ENCODE measurements at regions not wholly inside any gene's neighbourhood (a gene's known extent, or its start where the extent isn't known, plus 50 kb on each side); places are given as distances from the start of the nearest gene placed in this dataset.

DNA sequence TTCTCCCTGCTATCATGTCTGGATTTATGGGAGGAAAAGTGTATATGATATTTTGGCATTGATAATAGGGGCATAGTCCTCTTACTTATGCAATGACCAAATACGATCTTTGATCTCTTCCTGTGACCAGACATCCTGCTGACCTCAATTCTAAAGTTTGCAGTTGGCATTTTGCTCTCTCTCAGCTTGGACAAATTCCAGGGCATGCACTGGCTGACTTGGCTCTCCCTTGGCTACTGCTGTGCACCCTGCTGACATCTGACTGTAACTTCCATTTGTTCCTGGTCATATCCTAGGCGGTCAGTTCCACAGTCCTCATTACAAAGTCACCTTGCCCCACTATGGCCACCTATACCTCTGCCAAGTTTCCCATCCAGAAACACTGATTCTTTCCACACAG is 380.7 kb upstream of the NR5A2 start:
- H3K4me1 ChIP-seq (ENCODE audit: control insufficient read depth in 1 of 2, extremely low read depth in 1 of 2, insufficient read depth in 2 of 2, low read length in 2 of 2) = no peaks in the 10 kb centered on the region
- H3K4me1 Mint-ChIP-seq = no peaks in the 10 kb centered on the region
- H3K4me3 ChIP-seq (ENCODE audit: control insufficient read depth in 1 of 2, extremely low read depth in 1 of 2, low read length in 1 of 2) = no peak overlapping the region
- ATAC-seq (replicated peaks in 1 of 4) (no peak), DNase-seq (no peak)
- peaks cover 0 to 13% (median 0%) of the 10 kb centered on the region in 3 donors for H3K9me3 Mint-ChIP-seq
- H3K36me3 ChIP-seq (ENCODE audit: control insufficient read depth in 2 of 2, extremely low read depth in 1 of 2, insufficient read depth in 1 of 2, low read length in 1 of 2) = no peaks in the 10 kb centered on the region
- no peak overlapping the region for H3K4me3 Mint-ChIP-seq
- no peak overlapping the region for H3K27ac Mint-ChIP-seq
- CTCF ChIA-PET = interaction anchor here in 1 of 2 donors (0.6 kb wide), 1 partner anchor 242 kb away, joined by 3 read pairs; no protein-coding TSS in a partner anchor
- no peaks in the 10 kb centered on the region for H3K27me3 ChIP-seq (replicated peaks in 1 of 2; ENCODE audit: control insufficient read depth in 2 of 2, extremely low read depth in 1 of 2, insufficient read depth in 2 of 2, low read length in 1 of 2)
- no peaks in the 10 kb centered on the region for H3K36me3 Mint-ChIP-seq
- H3K9me3 ChIP-seq = no peaks in the 10 kb centered on the region
- 83% methylated on average over 1 of the region's 2 CpGs for WGBS (ENCODE audit: insufficient coverage)
- POLR2A ChIA-PET = no interaction called here
- H3K27me3 Mint-ChIP-seq = peaks cover 7 to 10% of the 10 kb centered on the region in 2 donors
- H3K27ac ChIP-seq (ENCODE audit: low read length) = no peak overlapping the region

DNA sequence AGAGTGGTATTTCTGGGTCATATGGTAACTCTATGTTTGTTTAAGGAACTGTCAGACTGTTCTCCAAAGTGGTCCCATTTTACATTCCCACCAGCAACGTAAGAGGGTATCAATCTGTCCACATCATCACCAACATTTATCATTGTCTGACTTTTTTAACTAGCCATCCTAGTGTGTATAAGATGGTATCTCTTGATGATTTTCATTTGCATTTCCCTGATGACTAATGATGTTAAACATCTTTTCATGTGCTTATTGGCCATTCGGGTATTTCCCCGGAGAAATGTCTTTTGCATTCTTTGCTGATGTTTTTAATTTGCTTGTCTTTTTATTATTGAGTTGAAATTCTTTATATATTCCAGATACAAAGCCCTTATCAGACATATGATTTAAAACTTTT is 370.1 kb upstream of the NR5A2 start:
- Histone ChIP-seq H3K4me1 (ENCODE audit: control insufficient read depth in 1 of 2, extremely low read depth in 1 of 2, insufficient read depth in 2 of 2, low read length in 2 of 2) (no peaks in the 10 kb centered on the region), H3K9me3 (no peaks in the 10 kb centered on the region), H3K4me3 (ENCODE audit: control insufficient read depth in 1 of 2, extremely low read depth in 1 of 2, low read length in 1 of 2) (no peak overlapping the region), H3K27ac (ENCODE audit: low read length) (no peak overlapping the region), H3K27me3 (replicated peaks in 1 of 2; ENCODE audit: control insufficient read depth in 2 of 2, extremely low read depth in 1 of 2, insufficient read depth in 2 of 2, low read length in 1 of 2) (peaks cover 0 to 3% of the 10 kb centered on the region in 2 experiments), H3K36me3 (ENCODE audit: control insufficient read depth in 2 of 2, extremely low read depth in 1 of 2, insufficient read depth in 1 of 2, low read length in 1 of 2) (no peaks in the 10 kb centered on the region)
- DNase-seq (no peak), ATAC-seq (replicated peaks in 1 of 4) (no peak)
- no CpG with 5 or more reads among the region's 3 CpGs for WGBS (ENCODE audit: insufficient coverage)
- Mint-ChIP-seq H3K9me3 (peaks cover 0 to 6% (median 0%) of the 10 kb centered on the region in 3 donors), H3K36me3 (no peaks in the 10 kb centered on the region), H3K27me3 (peaks cover 15 to 25% of the 10 kb centered on the region in 2 donors), H3K4me1 (no peaks in the 10 kb centered on the region), H3K27ac (no peak overlapping the region), H3K4me3 (no peak overlapping the region)
- ChIA-PET POLR2A (no interaction called here), CTCF (no interaction called here)

DNA sequence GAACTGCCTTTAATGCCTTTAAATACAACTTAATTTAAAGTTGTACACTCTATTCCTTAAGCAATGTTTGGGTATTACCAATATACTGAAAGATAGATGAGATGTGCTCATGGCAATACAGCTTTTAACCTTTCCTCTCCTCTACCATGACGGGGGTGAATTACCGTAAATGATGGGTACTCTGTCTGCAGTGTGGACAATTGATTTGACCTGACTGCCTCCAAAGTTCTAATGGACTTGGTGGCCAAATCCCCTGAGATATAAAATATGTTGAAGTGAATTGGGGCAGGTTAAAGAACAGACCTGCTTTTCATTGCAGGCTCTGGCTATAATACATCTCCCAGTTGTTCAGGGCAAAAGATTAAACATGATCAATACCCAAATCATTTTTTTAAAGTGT is 367.4 kb upstream of the NR5A2 start:
- DNase-seq = no peak
- Histone ChIP-seq H3K27me3 (replicated peaks in 1 of 2; ENCODE audit: control insufficient read depth in 2 of 2, extremely low read depth in 1 of 2, insufficient read depth in 2 of 2, low read length in 1 of 2) (no peaks in the 10 kb centered on the region), H3K36me3 (ENCODE audit: control insufficient read depth in 2 of 2, extremely low read depth in 1 of 2, insufficient read depth in 1 of 2, low read length in 1 of 2) (no peaks in the 10 kb centered on the region), H3K4me1 (ENCODE audit: control insufficient read depth in 1 of 2, extremely low read depth in 1 of 2, insufficient read depth in 2 of 2, low read length in 2 of 2) (no peaks in the 10 kb centered on the region), H3K9me3 (no peaks in the 10 kb centered on the region), H3K4me3 (ENCODE audit: control insufficient read depth in 1 of 2, extremely low read depth in 1 of 2, low read length in 1 of 2) (no peak overlapping the region), H3K27ac (ENCODE audit: low read length) (no peak overlapping the region)
- POLR2A ChIA-PET = no interaction called here
- Mint-ChIP-seq H3K4me3 (no peak overlapping the region), H3K9me3 (no peaks in the 10 kb centered on the region), H3K36me3 (no peaks in the 10 kb centered on the region), H3K27me3 (peaks cover 15 to 20% of the 10 kb centered on the region in 2 donors), H3K27ac (no peak overlapping the region), H3K4me1 (no peaks in the 10 kb centered on the region)
- ATAC-seq (replicated peaks in 1 of 4) = no peak
- CTCF ChIA-PET = interaction anchor here in 1 of 2 donors (0.7 kb wide), 1 partner anchor 368 kb away, joined by 4 read pairs; no protein-coding TSS in a partner anchor
- WGBS (ENCODE audit: insufficient coverage) = no CpG with 5 or more reads among the region's 2 CpGs

DNA sequence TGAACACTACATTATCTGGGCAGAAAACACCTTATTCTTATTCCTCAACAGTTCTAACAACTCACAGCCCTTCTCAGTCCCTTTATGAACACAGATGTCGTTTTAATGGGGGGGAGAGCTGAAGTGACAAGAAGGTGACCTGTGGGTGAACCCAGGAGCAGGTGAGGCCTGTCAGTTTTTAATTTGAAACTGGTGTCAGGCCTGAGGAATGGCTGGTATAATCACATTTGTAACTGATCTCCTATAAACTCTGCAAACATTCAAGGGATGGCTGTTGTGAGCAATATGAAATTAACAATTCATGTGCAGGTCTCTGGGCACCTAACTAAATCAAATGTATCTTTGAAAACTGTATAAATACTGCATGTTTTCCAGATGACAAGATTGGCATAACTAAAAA is 362.1 kb upstream of the NR5A2 start:
- ATAC-seq (replicated peaks in 1 of 4) (no peak), DNase-seq (no peak)
- peaks cover 0 to 3% of the 10 kb centered on the region in 2 experiments for H3K27me3 ChIP-seq (replicated peaks in 1 of 2; ENCODE audit: control insufficient read depth in 2 of 2, extremely low read depth in 1 of 2, insufficient read depth in 2 of 2, low read length in 1 of 2)
- ChIA-PET POLR2A (no interaction called here), CTCF (no interaction called here)
- no peaks in the 10 kb centered on the region for H3K36me3 ChIP-seq (ENCODE audit: control insufficient read depth in 2 of 2, extremely low read depth in 1 of 2, insufficient read depth in 1 of 2, low read length in 1 of 2)
- H3K36me3 Mint-ChIP-seq = no peaks in the 10 kb centered on the region
- no peak overlapping the region for H3K27ac Mint-ChIP-seq
- no peaks in the 10 kb centered on the region for H3K4me1 ChIP-seq (ENCODE audit: control insufficient read depth in 1 of 2, extremely low read depth in 1 of 2, insufficient read depth in 2 of 2, low read length in 2 of 2)
- H3K4me3 ChIP-seq (ENCODE audit: control insufficient read depth in 1 of 2, extremely low read depth in 1 of 2, low read length in 1 of 2) = no peak overlapping the region
- no CpG with 5 or more reads among the region's 1 CpG for WGBS (ENCODE audit: insufficient coverage)
- no peak overlapping the region for H3K27ac ChIP-seq (ENCODE audit: low read length)
- H3K4me1 Mint-ChIP-seq = no peaks in the 10 kb centered on the region
- no peaks in the 10 kb centered on the region for H3K9me3 ChIP-seq
- H3K4me3 Mint-ChIP-seq = no peak overlapping the region
- H3K9me3 Mint-ChIP-seq = no peaks in the 10 kb centered on the region
- peaks cover 11 to 16% of the 10 kb centered on the region in 2 donors for H3K27me3 Mint-ChIP-seq

DNA sequence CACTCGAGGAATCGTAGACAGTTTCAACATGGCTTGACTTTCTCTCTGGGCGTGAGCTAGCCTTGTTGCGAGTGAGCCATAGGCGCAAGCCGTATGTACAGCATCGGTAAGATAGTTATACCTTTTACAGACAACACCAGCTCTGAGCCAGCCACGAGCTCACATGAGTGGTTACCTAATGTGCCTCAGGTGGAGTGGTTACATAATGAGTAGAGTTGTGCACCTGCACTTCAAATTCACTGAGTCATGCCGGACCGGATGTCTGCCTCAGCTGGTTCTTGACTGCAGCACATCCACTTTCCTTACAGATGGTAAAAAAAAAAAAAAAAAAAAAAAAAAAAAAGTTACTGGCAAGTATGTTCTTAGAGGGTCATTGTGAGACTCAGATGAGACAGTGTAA is 360.4 kb upstream of the NR5A2 start:
- Histone ChIP-seq H3K4me3 (ENCODE audit: control insufficient read depth in 1 of 2, extremely low read depth in 1 of 2, low read length in 1 of 2) (no peak overlapping the region), H3K4me1 (ENCODE audit: control insufficient read depth in 1 of 2, extremely low read depth in 1 of 2, insufficient read depth in 2 of 2, low read length in 2 of 2) (no peaks in the 10 kb centered on the region), H3K9me3 (no peaks in the 10 kb centered on the region), H3K27me3 (replicated peaks in 1 of 2; ENCODE audit: control insufficient read depth in 2 of 2, extremely low read depth in 1 of 2, insufficient read depth in 2 of 2, low read length in 1 of 2) (peaks cover 0 to 3% of the 10 kb centered on the region in 2 experiments), H3K36me3 (ENCODE audit: control insufficient read depth in 2 of 2, extremely low read depth in 1 of 2, insufficient read depth in 1 of 2, low read length in 1 of 2) (no peaks in the 10 kb centered on the region), H3K27ac (ENCODE audit: low read length) (no peak overlapping the region)
- Mint-ChIP-seq H3K36me3 (no peaks in the 10 kb centered on the region), H3K4me3 (no peak overlapping the region), H3K4me1 (no peaks in the 10 kb centered on the region), H3K27me3 (peaks cover 13 to 14% of the 10 kb centered on the region in 2 donors), H3K27ac (no peak overlapping the region), H3K9me3 (no peaks in the 10 kb centered on the region)
- CTCF ChIA-PET = interaction anchor here in 1 of 2 donors (0.6 kb wide), 1 partner anchor 883 kb away, joined by 4 read pairs; no protein-coding TSS in a partner anchor
- POLR2A ChIA-PET = no interaction called here
- 70% methylated on average over 3 of the region's 10 CpGs for WGBS (ENCODE audit: insufficient coverage)
- ATAC-seq (replicated peaks in 1 of 4) (no peak), DNase-seq (no peak)

DNA sequence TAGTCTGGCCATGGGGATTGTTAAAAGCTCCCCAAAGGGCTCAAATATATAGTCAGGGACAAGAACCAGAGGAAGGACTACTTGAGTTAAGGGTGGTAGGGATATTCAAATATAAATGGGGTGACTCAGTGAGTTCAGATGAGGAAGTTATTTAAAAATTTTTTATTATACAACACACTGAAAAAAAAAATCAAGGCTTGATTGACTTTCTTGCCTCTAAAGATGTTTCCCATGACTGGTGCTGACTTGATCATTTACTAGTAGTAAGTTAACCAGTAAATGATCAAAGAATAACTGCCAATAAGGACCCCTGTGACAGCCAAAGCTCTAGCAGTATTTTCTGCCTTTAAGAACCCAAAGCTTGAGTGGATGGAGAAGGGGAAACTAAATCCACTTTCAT is 357.6 kb upstream of the NR5A2 start:
- H3K9me3 Mint-ChIP-seq = no peaks in the 10 kb centered on the region
- no peak overlapping the region for H3K27ac Mint-ChIP-seq
- DNase-seq = no peak
- H3K36me3 Mint-ChIP-seq = no peaks in the 10 kb centered on the region
- H3K4me3 ChIP-seq (ENCODE audit: control insufficient read depth in 1 of 2, extremely low read depth in 1 of 2, low read length in 1 of 2) = no peak overlapping the region
- ChIA-PET CTCF (no interaction called here), POLR2A (no interaction called here)
- H3K9me3 ChIP-seq = no peaks in the 10 kb centered on the region
- H3K4me1 Mint-ChIP-seq = no peaks in the 10 kb centered on the region
- ATAC-seq (replicated peaks in 1 of 4) = no peak
- no peaks in the 10 kb centered on the region for H3K4me1 ChIP-seq (ENCODE audit: control insufficient read depth in 1 of 2, extremely low read depth in 1 of 2, insufficient read depth in 2 of 2, low read length in 2 of 2)
- H3K27me3 ChIP-seq (replicated peaks in 1 of 2; ENCODE audit: control insufficient read depth in 2 of 2, extremely low read depth in 1 of 2, insufficient read depth in 2 of 2, low read length in 1 of 2) = peaks cover 0 to 3% of the 10 kb centered on the region in 2 experiments
- no peak overlapping the region for H3K27ac ChIP-seq (ENCODE audit: low read length)
- H3K27me3 Mint-ChIP-seq = peaks cover 15 to 16% of the 10 kb centered on the region in 2 donors
- H3K36me3 ChIP-seq (ENCODE audit: control insufficient read depth in 2 of 2, extremely low read depth in 1 of 2, insufficient read depth in 1 of 2, low read length in 1 of 2) = no peaks in the 10 kb centered on the region
- no peak overlapping the region for H3K4me3 Mint-ChIP-seq

DNA sequence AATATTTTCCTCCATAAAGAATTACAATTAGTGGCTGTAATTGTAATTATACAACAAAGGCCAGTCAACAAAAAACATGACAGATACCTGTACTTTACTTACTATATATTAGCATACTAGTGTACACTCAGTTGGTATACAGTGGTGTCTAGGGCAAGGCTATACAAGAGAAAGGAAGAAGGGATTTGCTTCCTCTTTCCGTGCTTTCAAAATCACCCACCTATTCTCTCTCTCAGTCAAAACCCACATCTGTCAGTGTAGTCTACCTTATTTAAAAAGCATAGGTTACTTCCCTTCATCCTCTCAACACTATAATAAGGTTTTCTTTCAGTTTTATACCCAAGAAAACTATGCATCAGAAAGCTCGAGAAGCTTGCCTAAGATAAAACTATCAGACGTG is 355.8 kb upstream of the NR5A2 start:
- no peak overlapping the region for H3K27ac ChIP-seq (ENCODE audit: low read length)
- H3K9me3 ChIP-seq = no peaks in the 10 kb centered on the region
- H3K27me3 ChIP-seq (replicated peaks in 1 of 2; ENCODE audit: control insufficient read depth in 2 of 2, extremely low read depth in 1 of 2, insufficient read depth in 2 of 2, low read length in 1 of 2) = peaks cover 0 to 3% of the 10 kb centered on the region in 2 experiments
- H3K4me3 ChIP-seq (ENCODE audit: control insufficient read depth in 1 of 2, extremely low read depth in 1 of 2, low read length in 1 of 2) = no peak overlapping the region
- no peak for ATAC-seq (replicated peaks in 1 of 4)
- WGBS (ENCODE audit: insufficient coverage) = no CpG with 5 or more reads among the region's 3 CpGs
- ChIA-PET POLR2A (no interaction called here), CTCF (no interaction called here)
- Mint-ChIP-seq H3K27me3 (peaks cover 18 to 19% of the 10 kb centered on the region in 2 donors), H3K4me3 (no peak overlapping the region), H3K4me1 (no peaks in the 10 kb centered on the region), H3K27ac (no peak overlapping the region), H3K9me3 (no peaks in the 10 kb centered on the region), H3K36me3 (no peaks in the 10 kb centered on the region)
- no peaks in the 10 kb centered on the region for H3K4me1 ChIP-seq (ENCODE audit: control insufficient read depth in 1 of 2, extremely low read depth in 1 of 2, insufficient read depth in 2 of 2, low read length in 2 of 2)
- no peak for DNase-seq
- H3K36me3 ChIP-seq (ENCODE audit: control insufficient read depth in 2 of 2, extremely low read depth in 1 of 2, insufficient read depth in 1 of 2, low read length in 1 of 2) = no peaks in the 10 kb centered on the region
